A673 (cell line): ENCODE measurements at regions not wholly inside any gene's neighbourhood (a gene's known extent, or its start where the extent isn't known, plus 50 kb on each side); places are given as distances from the start of the nearest gene placed in this dataset.

Source experiments
- EZH2 ChIP-seq: fragments of 200-600 bp; sonication (generic); IDR thresholded peaks from 2 replicates; pipeline ENCODE4 v1.6.1; 2017; ENCODE audit warnings: borderline replicate concordance, low read depth, mild to moderate bottlenecking, mixed read lengths, antibody characterized with exemption, low read length; ENCODE audit not compliant: poor library complexity, severe bottlenecking
- TF ChIP-seq, protein P1 (sequence below): fragments of 300-800, 200-600 bp; sonication (generic); conservative IDR thresholded peaks from 2 replicates; pipeline ENCODE4 v1.5.1; 2017; ENCODE audit warnings: low read depth, mild to moderate bottlenecking, antibody characterized with exemption, low read length, moderate library complexity, mixed read lengths

DNA sequence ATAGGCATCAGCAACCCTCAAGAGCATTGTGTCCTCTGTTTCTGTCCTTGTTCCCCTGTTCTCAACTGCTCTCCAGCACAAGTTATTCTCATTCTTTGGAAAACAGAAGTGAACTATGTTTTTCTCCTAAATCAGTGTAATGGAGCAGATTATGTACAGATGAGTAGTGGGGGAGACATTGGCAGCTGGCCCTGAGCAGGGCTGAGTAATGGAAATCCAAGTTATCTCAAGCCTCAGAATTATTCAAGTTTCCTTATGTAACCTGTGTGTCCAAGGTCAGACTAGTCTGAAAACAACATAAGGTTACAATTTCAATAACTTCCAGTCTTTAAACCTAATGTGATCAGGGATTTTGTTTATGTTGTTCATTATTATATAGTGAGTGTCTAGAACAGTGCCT, 116.1 kb upstream of the FUT8 start:
- TF ChIP-seq EZH2: no peak
- TF ChIP-seq, protein P1, sequence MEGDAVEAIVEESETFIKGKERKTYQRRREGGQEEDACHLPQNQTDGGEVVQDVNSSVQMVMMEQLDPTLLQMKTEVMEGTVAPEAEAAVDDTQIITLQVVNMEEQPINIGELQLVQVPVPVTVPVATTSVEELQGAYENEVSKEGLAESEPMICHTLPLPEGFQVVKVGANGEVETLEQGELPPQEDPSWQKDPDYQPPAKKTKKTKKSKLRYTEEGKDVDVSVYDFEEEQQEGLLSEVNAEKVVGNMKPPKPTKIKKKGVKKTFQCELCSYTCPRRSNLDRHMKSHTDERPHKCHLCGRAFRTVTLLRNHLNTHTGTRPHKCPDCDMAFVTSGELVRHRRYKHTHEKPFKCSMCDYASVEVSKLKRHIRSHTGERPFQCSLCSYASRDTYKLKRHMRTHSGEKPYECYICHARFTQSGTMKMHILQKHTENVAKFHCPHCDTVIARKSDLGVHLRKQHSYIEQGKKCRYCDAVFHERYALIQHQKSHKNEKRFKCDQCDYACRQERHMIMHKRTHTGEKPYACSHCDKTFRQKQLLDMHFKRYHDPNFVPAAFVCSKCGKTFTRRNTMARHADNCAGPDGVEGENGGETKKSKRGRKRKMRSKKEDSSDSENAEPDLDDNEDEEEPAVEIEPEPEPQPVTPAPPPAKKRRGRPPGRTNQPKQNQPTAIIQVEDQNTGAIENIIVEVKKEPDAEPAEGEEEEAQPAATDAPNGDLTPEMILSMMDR: no peak
